ENCODE measurements at regions not wholly inside any gene's neighbourhood (a gene's known extent, or its start where the extent isn't known, plus 50 kb on each side); places are given as distances from the start of the nearest gene placed in this dataset.

DNA sequence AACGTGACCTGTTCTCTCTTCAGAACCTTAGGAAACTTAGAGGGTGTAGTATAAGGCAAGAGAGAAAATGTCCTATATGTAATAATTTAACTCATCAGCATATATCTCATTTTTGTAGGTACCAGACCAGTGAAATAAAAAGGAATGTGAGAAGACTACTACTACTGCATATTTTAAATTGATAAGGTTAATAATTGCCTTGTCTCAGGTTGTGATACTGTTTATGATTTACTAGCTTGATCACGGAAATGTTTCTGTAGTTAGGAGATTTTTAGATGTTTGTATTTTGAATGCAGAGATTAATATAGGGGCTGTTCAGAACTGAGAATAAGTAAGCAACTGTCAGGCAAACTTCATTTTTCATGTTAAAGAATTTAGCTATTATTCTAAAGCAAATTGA is 1563.4 kb downstream of the C4orf33 start (continued):
- TF ChIP-seq, protein P1, sequence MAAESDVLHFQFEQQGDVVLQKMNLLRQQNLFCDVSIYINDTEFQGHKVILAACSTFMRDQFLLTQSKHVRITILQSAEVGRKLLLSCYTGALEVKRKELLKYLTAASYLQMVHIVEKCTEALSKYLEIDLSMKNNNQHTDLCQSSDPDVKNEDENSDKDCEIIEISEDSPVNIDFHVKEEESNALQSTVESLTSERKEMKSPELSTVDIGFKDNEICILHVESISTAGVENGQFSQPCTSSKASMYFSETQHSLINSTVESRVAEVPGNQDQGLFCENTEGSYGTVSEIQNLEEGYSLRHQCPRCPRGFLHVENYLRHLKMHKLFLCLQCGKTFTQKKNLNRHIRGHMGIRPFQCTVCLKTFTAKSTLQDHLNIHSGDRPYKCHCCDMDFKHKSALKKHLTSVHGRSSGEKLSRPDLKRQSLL (tag by site-specific recombination; IDR thresholded peaks at IDR 0.05), result no peak
- TF ChIP-seq, protein P2, sequence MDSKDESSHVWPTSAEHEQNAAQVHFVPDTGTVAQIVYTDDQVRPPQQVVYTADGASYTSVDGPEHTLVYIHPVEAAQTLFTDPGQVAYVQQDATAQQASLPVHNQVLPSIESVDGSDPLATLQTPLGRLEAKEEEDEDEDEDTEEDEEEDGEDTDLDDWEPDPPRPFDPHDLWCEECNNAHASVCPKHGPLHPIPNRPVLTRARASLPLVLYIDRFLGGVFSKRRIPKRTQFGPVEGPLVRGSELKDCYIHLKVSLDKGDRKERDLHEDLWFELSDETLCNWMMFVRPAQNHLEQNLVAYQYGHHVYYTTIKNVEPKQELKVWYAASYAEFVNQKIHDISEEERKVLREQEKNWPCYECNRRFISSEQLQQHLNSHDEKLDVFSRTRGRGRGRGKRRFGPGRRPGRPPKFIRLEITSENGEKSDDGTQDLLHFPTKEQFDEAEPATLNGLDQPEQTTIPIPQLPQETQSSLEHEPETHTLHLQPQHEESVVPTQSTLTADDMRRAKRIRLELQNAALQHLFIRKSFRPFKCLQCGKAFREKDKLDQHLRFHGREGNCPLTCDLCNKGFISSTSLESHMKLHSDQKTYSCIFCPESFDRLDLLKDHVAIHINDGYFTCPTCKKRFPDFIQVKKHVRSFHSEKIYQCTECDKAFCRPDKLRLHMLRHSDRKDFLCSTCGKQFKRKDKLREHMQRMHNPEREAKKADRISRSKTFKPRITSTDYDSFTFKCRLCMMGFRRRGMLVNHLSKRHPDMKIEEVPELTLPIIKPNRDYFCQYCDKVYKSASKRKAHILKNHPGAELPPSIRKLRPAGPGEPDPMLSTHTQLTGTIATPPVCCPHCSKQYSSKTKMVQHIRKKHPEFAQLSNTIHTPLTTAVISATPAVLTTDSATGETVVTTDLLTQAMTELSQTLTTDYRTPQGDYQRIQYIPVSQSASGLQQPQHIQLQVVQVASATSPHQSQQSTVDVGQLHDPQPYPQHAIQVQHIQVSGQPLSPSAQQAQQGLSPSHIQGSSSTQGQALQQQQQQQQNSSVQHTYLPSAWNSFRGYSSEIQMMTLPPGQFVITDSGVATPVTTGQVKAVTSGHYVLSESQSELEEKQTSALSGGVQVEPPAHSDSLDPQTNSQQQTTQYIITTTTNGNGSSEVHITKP (tag by site-specific recombination; IDR thresholded peaks at IDR 0.05), result no peak
- TF ChIP-seq ZSCAN30 (tag by site-specific recombination; IDR thresholded peaks at IDR 0.05) (no peak), ZNF623 (tag by site-specific recombination; IDR thresholded peaks at IDR 0.05) (no peak)

DNA sequence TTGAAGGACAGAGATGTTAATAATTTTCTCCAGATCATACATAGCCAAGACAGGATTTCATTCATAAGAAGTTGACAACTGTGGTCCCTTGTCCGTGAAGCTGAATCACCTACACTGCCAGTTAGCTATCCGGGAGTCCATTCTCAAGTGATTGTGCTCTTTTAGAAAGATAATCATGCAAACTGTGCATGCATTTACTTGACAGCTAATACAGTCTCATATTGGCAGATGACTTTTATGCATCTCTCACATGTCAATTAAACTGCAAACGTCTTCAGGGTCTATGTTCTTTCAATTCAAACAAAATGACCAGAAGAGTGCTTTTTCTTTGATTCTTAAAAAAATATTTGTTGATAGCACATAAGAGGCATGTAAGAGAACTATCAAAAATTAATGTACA is 1572.9 kb downstream of the C4orf33 start:
- no peak for TF ChIP-seq ZNF560 (tag by site-specific recombination; IDR thresholded peaks at IDR 0.05; ENCODE audit: borderline replicate concordance)
- TF ChIP-seq SCRT1 (tag by site-specific recombination; IDR thresholded peaks at IDR 0.05; ENCODE audit: borderline replicate concordance), result no peak
- TF ChIP-seq ZNF664 (tag by site-specific recombination; IDR thresholded peaks at IDR 0.05), result no peak
- no peak for TF ChIP-seq ZNF354C (tag by site-specific recombination; IDR thresholded peaks at IDR 0.05; ENCODE audit: borderline replicate concordance, low read depth)
- TF ChIP-seq, protein P3, sequence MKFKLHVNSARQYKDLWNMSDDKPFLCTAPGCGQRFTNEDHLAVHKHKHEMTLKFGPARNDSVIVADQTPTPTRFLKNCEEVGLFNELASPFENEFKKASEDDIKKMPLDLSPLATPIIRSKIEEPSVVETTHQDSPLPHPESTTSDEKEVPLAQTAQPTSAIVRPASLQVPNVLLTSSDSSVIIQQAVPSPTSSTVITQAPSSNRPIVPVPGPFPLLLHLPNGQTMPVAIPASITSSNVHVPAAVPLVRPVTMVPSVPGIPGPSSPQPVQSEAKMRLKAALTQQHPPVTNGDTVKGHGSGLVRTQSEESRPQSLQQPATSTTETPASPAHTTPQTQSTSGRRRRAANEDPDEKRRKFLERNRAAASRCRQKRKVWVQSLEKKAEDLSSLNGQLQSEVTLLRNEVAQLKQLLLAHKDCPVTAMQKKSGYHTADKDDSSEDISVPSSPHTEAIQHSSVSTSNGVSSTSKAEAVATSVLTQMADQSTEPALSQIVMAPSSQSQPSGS (tag by site-specific recombination; IDR thresholded peaks at IDR 0.05; ENCODE audit: low read depth), result no peak
- TF ChIP-seq, protein P4, sequence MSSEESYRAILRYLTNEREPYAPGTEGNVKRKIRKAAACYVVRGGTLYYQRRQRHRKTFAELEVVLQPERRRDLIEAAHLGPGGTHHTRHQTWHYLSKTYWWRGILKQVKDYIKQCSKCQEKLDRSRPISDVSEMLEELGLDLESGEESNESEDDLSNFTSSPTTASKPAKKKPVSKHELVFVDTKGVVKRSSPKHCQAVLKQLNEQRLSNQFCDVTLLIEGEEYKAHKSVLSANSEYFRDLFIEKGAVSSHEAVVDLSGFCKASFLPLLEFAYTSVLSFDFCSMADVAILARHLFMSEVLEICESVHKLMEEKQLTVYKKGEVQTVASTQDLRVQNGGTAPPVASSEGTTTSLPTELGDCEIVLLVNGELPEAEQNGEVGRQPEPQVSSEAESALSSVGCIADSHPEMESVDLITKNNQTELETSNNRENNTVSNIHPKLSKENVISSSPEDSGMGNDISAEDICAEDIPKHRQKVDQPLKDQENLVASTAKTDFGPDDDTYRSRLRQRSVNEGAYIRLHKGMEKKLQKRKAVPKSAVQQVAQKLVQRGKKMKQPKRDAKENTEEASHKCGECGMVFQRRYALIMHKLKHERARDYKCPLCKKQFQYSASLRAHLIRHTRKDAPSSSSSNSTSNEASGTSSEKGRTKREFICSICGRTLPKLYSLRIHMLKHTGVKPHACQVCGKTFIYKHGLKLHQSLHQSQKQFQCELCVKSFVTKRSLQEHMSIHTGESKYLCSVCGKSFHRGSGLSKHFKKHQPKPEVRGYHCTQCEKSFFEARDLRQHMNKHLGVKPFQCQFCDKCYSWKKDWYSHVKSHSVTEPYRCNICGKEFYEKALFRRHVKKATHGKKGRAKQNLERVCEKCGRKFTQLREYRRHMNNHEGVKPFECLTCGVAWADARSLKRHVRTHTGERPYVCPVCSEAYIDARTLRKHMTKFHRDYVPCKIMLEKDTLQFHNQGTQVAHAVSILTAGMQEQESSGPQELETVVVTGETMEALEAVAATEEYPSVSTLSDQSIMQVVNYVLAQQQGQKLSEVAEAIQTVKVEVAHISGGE (tag by site-specific recombination; conservative IDR thresholded peaks at IDR 0.05; ENCODE audit: low read depth), result no peak
- no peak for TF ChIP-seq ZBTB8A (tag by site-specific recombination; IDR thresholded peaks at IDR 0.05)
- no peak for TF ChIP-seq ZNF837 (tag by site-specific recombination; IDR thresholded peaks at IDR 0.05)
- TF ChIP-seq KLF1 (tag by site-specific recombination; IDR thresholded peaks at IDR 0.05), result no peak
- TF ChIP-seq ZNF221 (tag by site-specific recombination; IDR thresholded peaks at IDR 0.05; ENCODE audit: borderline replicate concordance), result no peak
- TF ChIP-seq, protein P5, sequence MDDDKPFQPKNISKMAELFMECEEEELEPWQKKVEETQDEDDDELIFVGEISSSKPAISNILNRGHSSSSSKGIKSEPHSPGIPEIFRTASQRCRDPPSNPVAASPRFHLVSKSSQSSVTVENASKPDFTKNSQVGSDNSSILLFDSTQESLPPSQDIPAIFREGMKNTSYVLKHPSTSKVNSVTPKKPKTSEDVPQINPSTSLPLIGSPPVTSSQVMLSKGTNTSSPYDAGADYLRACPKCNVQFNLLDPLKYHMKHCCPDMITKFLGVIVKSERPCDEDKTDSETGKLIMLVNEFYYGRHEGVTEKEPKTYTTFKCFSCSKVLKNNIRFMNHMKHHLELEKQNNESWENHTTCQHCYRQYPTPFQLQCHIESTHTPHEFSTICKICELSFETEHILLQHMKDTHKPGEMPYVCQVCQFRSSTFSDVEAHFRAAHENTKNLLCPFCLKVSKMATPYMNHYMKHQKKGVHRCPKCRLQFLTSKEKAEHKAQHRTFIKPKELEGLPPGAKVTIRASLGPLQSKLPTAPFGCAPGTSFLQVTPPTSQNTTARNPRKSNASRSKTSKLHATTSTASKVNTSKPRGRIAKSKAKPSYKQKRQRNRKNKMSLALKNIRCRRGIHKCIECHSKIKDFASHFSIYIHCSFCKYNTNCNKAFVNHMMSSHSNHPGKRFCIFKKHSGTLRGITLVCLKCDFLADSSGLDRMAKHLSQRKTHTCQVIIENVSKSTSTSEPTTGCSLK (tag by site-specific recombination; IDR thresholded peaks at IDR 0.05), result no peak
- TF ChIP-seq ZNF747 (tag by site-specific recombination; IDR thresholded peaks at IDR 0.05), result no peak
- TF ChIP-seq, protein P6, sequence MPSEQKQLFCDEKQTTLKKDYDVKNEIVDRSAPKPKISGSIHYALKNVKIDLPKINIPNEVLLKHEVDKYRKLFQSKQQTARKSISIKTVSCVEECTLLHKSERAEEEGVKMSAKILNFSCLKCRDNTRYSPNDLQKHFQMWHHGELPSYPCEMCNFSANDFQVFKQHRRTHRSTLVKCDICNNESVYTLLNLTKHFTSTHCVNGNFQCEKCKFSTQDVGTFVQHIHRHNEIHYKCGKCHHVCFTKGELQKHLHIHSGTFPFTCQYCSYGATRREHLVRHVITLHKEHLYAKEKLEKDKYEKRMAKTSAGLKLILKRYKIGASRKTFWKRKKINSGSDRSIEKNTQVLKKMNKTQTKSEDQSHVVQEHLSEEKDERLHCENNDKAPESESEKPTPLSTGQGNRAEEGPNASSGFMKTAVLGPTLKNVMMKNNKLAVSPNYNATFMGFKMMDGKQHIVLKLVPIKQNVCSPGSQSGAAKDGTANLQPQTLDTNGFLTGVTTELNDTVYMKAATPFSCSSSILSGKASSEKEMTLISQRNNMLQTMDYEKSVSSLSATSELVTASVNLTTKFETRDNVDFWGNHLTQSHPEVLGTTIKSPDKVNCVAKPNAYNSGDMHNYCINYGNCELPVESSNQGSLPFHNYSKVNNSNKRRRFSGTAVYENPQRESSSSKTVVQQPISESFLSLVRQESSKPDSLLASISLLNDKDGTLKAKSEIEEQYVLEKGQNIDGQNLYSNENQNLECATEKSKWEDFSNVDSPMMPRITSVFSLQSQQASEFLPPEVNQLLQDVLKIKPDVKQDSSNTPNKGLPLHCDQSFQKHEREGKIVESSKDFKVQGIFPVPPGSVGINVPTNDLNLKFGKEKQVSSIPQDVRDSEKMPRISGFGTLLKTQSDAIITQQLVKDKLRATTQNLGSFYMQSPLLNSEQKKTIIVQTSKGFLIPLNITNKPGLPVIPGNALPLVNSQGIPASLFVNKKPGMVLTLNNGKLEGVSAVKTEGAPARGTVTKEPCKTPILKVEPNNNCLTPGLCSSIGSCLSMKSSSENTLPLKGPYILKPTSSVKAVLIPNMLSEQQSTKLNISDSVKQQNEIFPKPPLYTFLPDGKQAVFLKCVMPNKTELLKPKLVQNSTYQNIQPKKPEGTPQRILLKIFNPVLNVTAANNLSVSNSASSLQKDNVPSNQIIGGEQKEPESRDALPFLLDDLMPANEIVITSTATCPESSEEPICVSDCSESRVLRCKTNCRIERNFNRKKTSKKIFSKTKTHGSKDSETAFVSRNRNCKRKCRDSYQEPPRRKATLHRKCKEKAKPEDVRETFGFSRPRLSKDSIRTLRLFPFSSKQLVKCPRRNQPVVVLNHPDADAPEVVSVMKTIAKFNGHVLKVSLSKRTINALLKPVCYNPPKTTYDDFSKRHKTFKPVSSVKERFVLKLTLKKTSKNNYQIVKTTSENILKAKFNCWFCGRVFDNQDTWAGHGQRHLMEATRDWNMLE (tag by site-specific recombination; conservative IDR thresholded peaks at IDR 0.05; ENCODE audit: low read depth), result no peak
- TF ChIP-seq ZNF544 (tag by site-specific recombination; IDR thresholded peaks at IDR 0.05), result no peak
- no peak for TF ChIP-seq ZNF174 (tag by site-specific recombination; IDR thresholded peaks at IDR 0.05)
- no peak for TF ChIP-seq ZBTB21 (tag by site-specific recombination; IDR thresholded peaks at IDR 0.05)
- H3K36me3 ChIP-seq (ENCODE audit: control insufficient read depth in 2 of 2, insufficient read depth in 1 of 2, low read length in 2 of 2), result no peaks in the 10 kb centered on the region
- no peak overlapping the region for H3K4me3 ChIP-seq (ENCODE audit: low read depth, low read length)
- ChIA-PET CTCF (no interaction called here), POLR2A (no interaction called here)
- no peaks in the 10 kb centered on the region for H3K9me3 ChIP-seq (ENCODE audit: control insufficient read depth, insufficient read depth, low read depth, low read length)
- no peak overlapping the region for H3K27ac ChIP-seq (ENCODE audit: extremely low read depth, low read depth, low read length)
- H3K4me1 ChIP-seq (ENCODE audit: control insufficient read depth, insufficient read depth, low read length), result no peaks in the 10 kb centered on the region

Data from HEK293 (cell line).